ENCODE measurements at regions not wholly inside any gene's neighbourhood (a gene's known extent, or its start where the extent isn't known, plus 50 kb on each side); places are given as distances from the start of the nearest gene placed in this dataset.

- TF ChIP-seq REST (IDR thresholded peaks at IDR 0.05; ENCODE audit: low read depth, low read length) (no peak), POLR2AphosphoS5 (IDR thresholded peaks at IDR 0.05; ENCODE audit: low read depth, low read length) (no peak), ZBTB33 (IDR thresholded peaks at IDR 0.05; ENCODE audit: borderline replicate concordance, low read depth) (no peak), EZH2phosphoT487 (IDR thresholded peaks at IDR 0.05; ENCODE audit: borderline replicate concordance, low read depth) (no peak), SMC3 (IDR thresholded peaks at IDR 0.05; ENCODE audit: low read depth, low read length) (no peak)
Measured at GRCh38 chr3:22296601-22297000, 545.6 kb upstream of the ZNF385D start.

All from SK-N-SH (cell line).